ENCODE measurements at regions not wholly inside any gene's neighbourhood (a gene's known extent, or its start where the extent isn't known, plus 50 kb on each side); places are given as distances from the start of the nearest gene placed in this dataset.

DNA sequence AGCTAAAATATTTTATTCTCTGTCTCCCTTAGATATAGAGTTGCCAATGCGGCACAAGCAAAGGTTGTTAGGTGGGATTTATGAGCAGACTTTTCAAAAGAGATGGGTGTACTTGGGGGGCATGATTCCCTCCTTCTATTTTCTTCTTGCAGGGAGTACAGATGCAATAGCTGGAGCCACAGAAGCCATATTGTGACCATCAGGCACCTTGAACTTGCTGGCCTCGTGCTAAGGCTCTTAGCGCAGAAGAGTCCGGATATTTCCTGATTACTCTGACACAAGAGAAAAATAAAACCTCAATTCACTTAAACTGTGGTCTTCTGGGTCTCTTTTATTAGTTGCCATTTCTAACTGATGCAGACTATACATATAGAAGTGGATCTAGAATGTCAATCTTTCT, 547.4 kb downstream of the MIAT start:
- no peak for TF ChIP-seq EZH2 (optimal IDR thresholded peaks at IDR 0.05; ENCODE audit: low read depth, low read length)
- no peak for TF ChIP-seq EZH2phosphoT487 (IDR thresholded peaks at IDR 0.05; ENCODE audit: low read length)
- Histone ChIP-seq H3K4me3 (ENCODE audit: low read length) (no peak overlapping the region), H3K27ac (ENCODE audit: low read length) (no peak overlapping the region), H3K4me2 (ENCODE audit: low read depth, low read length) (no peak overlapping the region), H3F3A (ENCODE audit: insufficient read depth, low read length) (no peaks in the 10 kb centered on the region), H3K79me2 (ENCODE audit: low read length) (no peaks in the 10 kb centered on the region), H3K27me3 (replicated peaks; ENCODE audit: insufficient read depth, low read length) (peaks cover 83% of the 10 kb centered on the region), H4K20me1 (ENCODE audit: insufficient read depth, low read length) (no peaks in the 10 kb centered on the region), H3K9ac (ENCODE audit: low read length) (no peak overlapping the region), H3K4me1 (ENCODE audit: low read length) (no peaks in the 10 kb centered on the region), H2AFZ (ENCODE audit: low read length) (no peak overlapping the region), H3K9me3 (replicated peaks; ENCODE audit: insufficient read depth, low read length) (no peaks in the 10 kb centered on the region), H3K9me2 (replicated peaks; ENCODE audit: insufficient read depth, low read length) (no peaks in the 10 kb centered on the region), H3K36me3 (replicated peaks; ENCODE audit: insufficient read depth, low read length) (no peaks in the 10 kb centered on the region)
- DNase-seq: no peak

DNA sequence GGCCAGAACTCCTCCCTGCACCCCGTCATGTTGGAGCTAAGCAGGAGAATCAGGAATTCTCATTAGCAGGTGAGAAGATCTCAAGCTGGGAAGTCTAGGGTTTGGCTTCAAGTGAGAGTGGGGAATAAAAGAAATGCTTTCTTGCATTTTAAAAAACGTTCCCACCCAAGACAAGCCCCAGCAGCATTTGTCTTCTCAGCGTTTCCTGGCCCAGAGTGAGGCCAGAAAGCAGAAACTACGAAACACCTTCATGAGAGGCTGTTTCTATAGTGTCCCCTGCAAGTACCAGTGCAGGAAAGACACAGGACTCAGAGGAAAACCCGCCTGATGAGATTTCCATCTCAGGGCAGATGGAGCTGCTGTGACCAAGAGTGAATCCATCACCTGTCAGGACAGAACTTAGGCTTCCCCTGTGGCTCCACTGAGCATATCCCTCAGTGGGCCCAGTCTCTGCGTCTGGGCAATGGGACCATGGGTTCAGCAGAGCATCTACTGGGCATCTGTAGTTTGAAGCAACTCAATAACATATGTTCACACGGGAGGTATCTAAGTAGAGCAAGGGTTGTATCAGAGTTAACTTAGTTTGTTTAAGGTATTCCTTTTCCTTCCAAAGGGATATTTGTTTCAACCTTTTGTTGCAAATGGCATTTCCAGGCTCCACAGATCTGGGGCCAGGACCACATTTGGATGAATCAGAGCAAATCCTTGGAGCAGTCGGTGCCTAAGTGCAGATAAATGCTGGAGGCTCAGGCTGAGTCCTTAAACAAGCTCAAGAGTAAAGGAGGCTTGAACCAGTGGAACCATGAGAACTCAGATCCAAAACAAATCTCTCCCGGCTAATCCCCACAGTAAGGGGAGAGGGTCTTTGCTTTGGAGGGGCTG, 548.3 kb downstream of the MIAT start:
- H3K4me1 ChIP-seq (ENCODE audit: low read length): no peaks in the 10 kb centered on the region
- H4K20me1 ChIP-seq (ENCODE audit: insufficient read depth, low read length): no peaks in the 10 kb centered on the region
- no peaks in the 10 kb centered on the region for H3F3A ChIP-seq (ENCODE audit: insufficient read depth, low read length)
- H3K4me2 ChIP-seq (ENCODE audit: low read depth, low read length): no peak overlapping the region
- no peaks in the 10 kb centered on the region for H3K9me2 ChIP-seq (replicated peaks; ENCODE audit: insufficient read depth, low read length)
- no peaks in the 10 kb centered on the region for H3K9me3 ChIP-seq (replicated peaks; ENCODE audit: insufficient read depth, low read length)
- no peak for DNase-seq
- no peaks in the 10 kb centered on the region for H3K36me3 ChIP-seq (replicated peaks; ENCODE audit: insufficient read depth, low read length)
- no peak overlapping the region for H3K27ac ChIP-seq (ENCODE audit: low read length)
- no peak overlapping the region for H3K9ac ChIP-seq (ENCODE audit: low read length)
- H3K79me2 ChIP-seq (ENCODE audit: low read length): no peaks in the 10 kb centered on the region
- peaks cover 86% of the 10 kb centered on the region for H3K27me3 ChIP-seq (replicated peaks; ENCODE audit: insufficient read depth, low read length)
- TF ChIP-seq EZH2phosphoT487 (IDR thresholded peaks at IDR 0.05; ENCODE audit: low read length): no peak
- TF ChIP-seq, protein P1, sequence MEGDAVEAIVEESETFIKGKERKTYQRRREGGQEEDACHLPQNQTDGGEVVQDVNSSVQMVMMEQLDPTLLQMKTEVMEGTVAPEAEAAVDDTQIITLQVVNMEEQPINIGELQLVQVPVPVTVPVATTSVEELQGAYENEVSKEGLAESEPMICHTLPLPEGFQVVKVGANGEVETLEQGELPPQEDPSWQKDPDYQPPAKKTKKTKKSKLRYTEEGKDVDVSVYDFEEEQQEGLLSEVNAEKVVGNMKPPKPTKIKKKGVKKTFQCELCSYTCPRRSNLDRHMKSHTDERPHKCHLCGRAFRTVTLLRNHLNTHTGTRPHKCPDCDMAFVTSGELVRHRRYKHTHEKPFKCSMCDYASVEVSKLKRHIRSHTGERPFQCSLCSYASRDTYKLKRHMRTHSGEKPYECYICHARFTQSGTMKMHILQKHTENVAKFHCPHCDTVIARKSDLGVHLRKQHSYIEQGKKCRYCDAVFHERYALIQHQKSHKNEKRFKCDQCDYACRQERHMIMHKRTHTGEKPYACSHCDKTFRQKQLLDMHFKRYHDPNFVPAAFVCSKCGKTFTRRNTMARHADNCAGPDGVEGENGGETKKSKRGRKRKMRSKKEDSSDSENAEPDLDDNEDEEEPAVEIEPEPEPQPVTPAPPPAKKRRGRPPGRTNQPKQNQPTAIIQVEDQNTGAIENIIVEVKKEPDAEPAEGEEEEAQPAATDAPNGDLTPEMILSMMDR (IDR thresholded peaks at IDR 0.05; ENCODE audit: low read length): no peak
- no peak for TF ChIP-seq EZH2 (optimal IDR thresholded peaks at IDR 0.05; ENCODE audit: low read depth, low read length)
- no peak overlapping the region for H3K4me3 ChIP-seq (ENCODE audit: low read length)
- H2AFZ ChIP-seq (ENCODE audit: low read length): no peak overlapping the region

- DNase-seq: no peak
- H3K9me3 ChIP-seq (replicated peaks; ENCODE audit: insufficient read depth, low read length): no peaks in the 10 kb centered on the region
- no peaks in the 10 kb centered on the region for H3F3A ChIP-seq (ENCODE audit: insufficient read depth, low read length)
- H4K20me1 ChIP-seq (ENCODE audit: insufficient read depth, low read length): no peaks in the 10 kb centered on the region
- no peak for TF ChIP-seq EZH2phosphoT487 (IDR thresholded peaks at IDR 0.05; ENCODE audit: low read length)
- TF ChIP-seq, protein P1 (IDR thresholded peaks at IDR 0.05; ENCODE audit: low read length): no peak
- TF ChIP-seq EZH2 (optimal IDR thresholded peaks at IDR 0.05; ENCODE audit: low read depth, low read length): no peak
- no peaks in the 10 kb centered on the region for H3K36me3 ChIP-seq (replicated peaks; ENCODE audit: insufficient read depth, low read length)
- no peak overlapping the region for H3K4me3 ChIP-seq (ENCODE audit: low read length)
- H3K4me1 ChIP-seq (ENCODE audit: low read length): no peaks in the 10 kb centered on the region
- no peak overlapping the region for H3K27ac ChIP-seq (ENCODE audit: low read length)
- no peaks in the 10 kb centered on the region for H3K9me2 ChIP-seq (replicated peaks; ENCODE audit: insufficient read depth, low read length)
- H2AFZ ChIP-seq (ENCODE audit: low read length): no peak overlapping the region
- no peaks in the 10 kb centered on the region for H3K79me2 ChIP-seq (ENCODE audit: low read length)
- peaks cover 88% of the 10 kb centered on the region for H3K27me3 ChIP-seq (replicated peaks; ENCODE audit: insufficient read depth, low read length)
- H3K9ac ChIP-seq (ENCODE audit: low read length): no peak overlapping the region
- H3K4me2 ChIP-seq (ENCODE audit: low read depth, low read length): no peak overlapping the region
Observed at GRCh38 chr22:27206374-27207133, 549.2 kb downstream of the MIAT start.

Measured in MM.1S (cell line).